Ovary (tissue), 7 donors: ENCODE measurements at regions not wholly inside any gene's neighbourhood (a gene's known extent, or its start where the extent isn't known, plus 50 kb on each side); places are given as distances from the start of the nearest gene placed in this dataset.

Experiments used
- DNase-seq, 5 donors: peaks; one replicate each; pipeline ENCODE4 v3.0.0-alpha.2; 2019 to 2020
- H3K27ac ChIP-seq, 2 donors: fragments of 200-600 bp; one replicate each; pipeline versions ENCODE4 v1.5.1 to v1.8.0; 2019 to 2022
- H3K27me3 ChIP-seq: fragments of 200-600 bp; one replicate; pipeline ENCODE4 v1.8.0; 2022
- H3K36me3 ChIP-seq: fragments of 200-600 bp; sonication (generic); one replicate; pipeline ENCODE4 v1.5.1; 2019
- H3K4me1 ChIP-seq: one replicate; pipeline ENCODE4 v1.8.1; 2013; ENCODE audit warnings: mild to moderate bottlenecking, moderate library complexity; ENCODE audit not compliant: insufficient read depth
- H3K4me3 ChIP-seq: fragments of 200-600 bp; sonication (generic); one replicate; pipeline ENCODE4 v1.5.1; 2017
- H3K9me3 ChIP-seq, 2 donors: fragments of 200-600 bp in 1 of 2; sonication (generic) in 1 of 2; one replicate each; pipeline versions ENCODE4 v1.5.1 to v1.8.1; 2013 to 2019; ENCODE audit warnings: mild to moderate bottlenecking in 1 of 2, moderate library complexity in 1 of 2
- EP300 ChIP-seq: sonication (generic); formaldehyde crosslinking; IDR thresholded peaks from one replicate; pipeline ENCODE4 v1.6.1; 2017; ENCODE audit warnings: antibody characterized with exemption
- POLR2A ChIP-seq: fragments of 450-650 bp; IDR thresholded peaks from one replicate; pipeline ENCODE4 v1.6.1; 2017; ENCODE audit warnings: antibody characterized with exemption, mild to moderate bottlenecking, moderate library complexity
- WGBS, 3 donors: extraction: QIAGEN DNeasy Blood & Tissue Kit in 1 of 3; methylation state at CpG; one replicate each; pipeline versions ENCODE4 v1.1.5 to v1.1.7; 2013 to 2017; 5-methylcytosine and 5-hydroxymethylcytosine counted together
- intact Hi-C, 4 donors: fragments of 100-400 bp; cut with DNase I; formaldehyde crosslinking; loops; one replicate each; pipeline versions ENCODE4 v1.11.0 to v1.15.1; 2022 to 2023
- TF ChIP-seq, protein P1 (sequence below), 3 donors: fragments of 450-650 bp in 2 of 3; fragments of 200-600 bp in 1 of 3; IDR thresholded peaks; one replicate each; pipeline versions ENCODE4 v1.5.1 to v1.8.0; 2016 to 2022; ENCODE audit warnings: antibody characterized with exemption in 3 of 3, mild to moderate bottlenecking in 1 of 3
- donor health status: DM: no; HTN: no; CAD: no; lungs with moderate emphysema.
- donor health status: DM: no; HTN: no; CAD: no.
- donor health status: Bipolar disorder and iron deficiency.
- donor health status: DM: no; HTN: no; CAD: no.
- donor health status: DM: yes; HTN: yes; CAD: no.

GRCh38 chr6:167208819-167209576 is 51.2 kb upstream of the GPR31 start:
- 75 to 83% (median 80%) methylated on average over 21 of the region's 21 CpGs for WGBS, 3 donors
- Histone ChIP-seq H3K4me1 (no peaks in the 10 kb centered on the region), H3K4me3 (no peak overlapping the region), H3K9me3 (no peaks in the 10 kb centered on the region), H3K36me3 (no peaks in the 10 kb centered on the region), H3K27me3 (no peaks in the 10 kb centered on the region), H3K27ac (no peak overlapping the region)
- TF ChIP-seq POLR2A (no peak), EP300 (no peak)
- TF ChIP-seq, protein P1, sequence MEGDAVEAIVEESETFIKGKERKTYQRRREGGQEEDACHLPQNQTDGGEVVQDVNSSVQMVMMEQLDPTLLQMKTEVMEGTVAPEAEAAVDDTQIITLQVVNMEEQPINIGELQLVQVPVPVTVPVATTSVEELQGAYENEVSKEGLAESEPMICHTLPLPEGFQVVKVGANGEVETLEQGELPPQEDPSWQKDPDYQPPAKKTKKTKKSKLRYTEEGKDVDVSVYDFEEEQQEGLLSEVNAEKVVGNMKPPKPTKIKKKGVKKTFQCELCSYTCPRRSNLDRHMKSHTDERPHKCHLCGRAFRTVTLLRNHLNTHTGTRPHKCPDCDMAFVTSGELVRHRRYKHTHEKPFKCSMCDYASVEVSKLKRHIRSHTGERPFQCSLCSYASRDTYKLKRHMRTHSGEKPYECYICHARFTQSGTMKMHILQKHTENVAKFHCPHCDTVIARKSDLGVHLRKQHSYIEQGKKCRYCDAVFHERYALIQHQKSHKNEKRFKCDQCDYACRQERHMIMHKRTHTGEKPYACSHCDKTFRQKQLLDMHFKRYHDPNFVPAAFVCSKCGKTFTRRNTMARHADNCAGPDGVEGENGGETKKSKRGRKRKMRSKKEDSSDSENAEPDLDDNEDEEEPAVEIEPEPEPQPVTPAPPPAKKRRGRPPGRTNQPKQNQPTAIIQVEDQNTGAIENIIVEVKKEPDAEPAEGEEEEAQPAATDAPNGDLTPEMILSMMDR (IDR thresholded peaks at IDR 0.05) = no peak
- intact Hi-C loops = no loop called here
- no peak for DNase-seq

DNA sequence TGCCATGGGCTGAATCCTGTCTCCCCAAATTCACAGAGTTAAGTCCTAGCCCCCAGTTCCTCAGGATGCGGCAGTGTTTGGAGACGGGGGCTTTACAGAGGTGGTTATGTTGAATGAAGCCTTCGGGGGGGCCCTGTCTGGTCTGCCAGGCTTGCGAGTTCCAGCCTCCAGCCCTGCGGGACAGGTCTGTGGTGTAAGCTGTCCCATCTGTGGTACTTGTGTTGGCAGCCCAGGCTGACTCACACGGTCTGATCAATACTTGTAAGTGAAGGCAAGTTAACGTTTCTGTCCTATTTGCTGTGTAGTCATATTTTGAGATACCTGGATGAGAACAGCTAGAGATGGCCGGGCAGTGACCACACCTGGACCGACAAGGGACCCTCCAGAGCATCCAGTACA is 51.8 kb upstream of the GPR31 start:
- TF ChIP-seq, protein P1 (IDR thresholded peaks at IDR 0.05) = no peak
- TF ChIP-seq POLR2A = no peak
- no peak for TF ChIP-seq EP300
- Histone ChIP-seq H3K4me3 (no peak overlapping the region), H3K27me3 (no peaks in the 10 kb centered on the region), H3K36me3 (no peaks in the 10 kb centered on the region), H3K9me3 (no peaks in the 10 kb centered on the region), H3K27ac (no peak overlapping the region), H3K4me1 (no peaks in the 10 kb centered on the region)
- intact Hi-C loops = no loop called here
- WGBS, 3 donors = 89 to 90% (median 89%) methylated on average over 7 to 9 of the region's 9 CpGs
- no peak for DNase-seq

- Histone ChIP-seq H3K27ac (no peak overlapping the region), H3K36me3 (no peaks in the 10 kb centered on the region), H3K4me3 (no peak overlapping the region), H3K4me1 (no peaks in the 10 kb centered on the region), H3K9me3 (no peaks in the 10 kb centered on the region), H3K27me3 (no peaks in the 10 kb centered on the region)
- WGBS, 3 donors = 61 to 69% (median 65%) methylated on average over 23 of the region's 23 CpGs
- intact Hi-C loops = no loop called here
- no peak for DNase-seq
- TF ChIP-seq POLR2A = no peak
- no peak for TF ChIP-seq EP300
Measured at GRCh38 chr6:167210375-167211294, 52.9 kb upstream of the GPR31 start.

DNA sequence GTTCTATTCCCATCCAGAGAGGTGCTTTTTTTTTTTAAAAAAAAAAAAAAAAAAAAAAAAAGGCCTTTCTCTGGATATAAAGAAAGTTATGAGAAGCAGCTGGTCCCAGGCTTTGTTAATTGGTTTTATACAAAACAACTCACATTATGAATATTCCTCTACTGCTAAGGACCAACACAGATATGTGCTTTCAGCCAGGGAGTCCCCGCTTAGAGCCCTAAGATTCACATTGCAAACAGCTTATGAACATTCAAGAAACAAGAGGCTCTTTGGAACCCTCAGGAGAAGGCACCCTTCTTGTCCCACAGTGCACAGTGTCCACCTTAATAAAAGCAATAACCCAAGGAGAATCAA is 53.5 kb upstream of the GPR31 start:
- Histone ChIP-seq H3K4me3 (no peak overlapping the region), H3K27ac (no peak overlapping the region), H3K9me3 (no peaks in the 10 kb centered on the region), H3K27me3 (no peaks in the 10 kb centered on the region), H3K4me1 (no peaks in the 10 kb centered on the region), H3K36me3 (no peaks in the 10 kb centered on the region)
- intact Hi-C loops = no loop called here
- DNase-seq = no peak
- 72 to 90% (median 89%) methylated on average over 1 of the region's 1 CpG for WGBS, 3 donors
- TF ChIP-seq, protein P1 (IDR thresholded peaks at IDR 0.05) = no peak
- TF ChIP-seq EP300 = no peak
- no peak for TF ChIP-seq POLR2A
